Stomach (tissue), 4 donors: ENCODE measurements at regions not wholly inside any gene's neighbourhood (a gene's known extent, or its start where the extent isn't known, plus 50 kb on each side); places are given as distances from the start of the nearest gene placed in this dataset.

Experiments used
- EP300 ChIP-seq: sonication (generic); formaldehyde crosslinking; IDR thresholded peaks from one replicate; pipeline ENCODE4 v1.6.1; 2017; ENCODE audit warnings: antibody characterized with exemption
- POLR2AphosphoS5 ChIP-seq, 3 donors: sonication (generic); formaldehyde crosslinking; IDR thresholded peaks; one replicate each; pipeline ENCODE4 v1.6.1; 2016; ENCODE audit warnings: antibody characterized with exemption in 3 of 3
- TF ChIP-seq, protein P1 (sequence below), 7 experiments: fragments of 450-650 bp in 4 of 7; fragments of 200-600 bp in 3 of 7; sonication (generic) in 3 of 7; IDR thresholded peaks; one replicate each; pipeline ENCODE4 v1.5.1; 2016 to 2019; ENCODE audit warnings: antibody characterized with exemption in 7 of 7, control low read depth in 2 of 7, mild to moderate bottlenecking in 1 of 7

DNA sequence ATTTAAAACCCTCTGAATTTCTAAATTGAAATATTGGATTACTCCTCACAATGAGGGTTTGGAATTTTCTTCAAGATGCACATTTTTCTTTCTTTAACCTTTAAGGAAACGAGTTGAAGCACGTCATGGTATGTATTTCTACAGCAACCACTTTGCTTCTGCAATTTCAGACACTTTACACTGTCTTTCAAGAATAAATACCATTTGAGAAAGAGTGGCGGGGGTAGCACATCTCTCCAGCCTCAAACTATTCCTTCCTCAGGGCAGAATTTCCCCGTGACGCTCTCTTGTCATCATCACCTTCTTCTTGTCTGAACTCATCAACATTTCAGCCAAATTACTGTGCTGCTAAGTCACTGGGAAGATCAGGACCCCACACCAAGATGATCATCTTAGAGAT is 1073.4 kb downstream of the EFNB2 start:
- TF ChIP-seq, protein P1, sequence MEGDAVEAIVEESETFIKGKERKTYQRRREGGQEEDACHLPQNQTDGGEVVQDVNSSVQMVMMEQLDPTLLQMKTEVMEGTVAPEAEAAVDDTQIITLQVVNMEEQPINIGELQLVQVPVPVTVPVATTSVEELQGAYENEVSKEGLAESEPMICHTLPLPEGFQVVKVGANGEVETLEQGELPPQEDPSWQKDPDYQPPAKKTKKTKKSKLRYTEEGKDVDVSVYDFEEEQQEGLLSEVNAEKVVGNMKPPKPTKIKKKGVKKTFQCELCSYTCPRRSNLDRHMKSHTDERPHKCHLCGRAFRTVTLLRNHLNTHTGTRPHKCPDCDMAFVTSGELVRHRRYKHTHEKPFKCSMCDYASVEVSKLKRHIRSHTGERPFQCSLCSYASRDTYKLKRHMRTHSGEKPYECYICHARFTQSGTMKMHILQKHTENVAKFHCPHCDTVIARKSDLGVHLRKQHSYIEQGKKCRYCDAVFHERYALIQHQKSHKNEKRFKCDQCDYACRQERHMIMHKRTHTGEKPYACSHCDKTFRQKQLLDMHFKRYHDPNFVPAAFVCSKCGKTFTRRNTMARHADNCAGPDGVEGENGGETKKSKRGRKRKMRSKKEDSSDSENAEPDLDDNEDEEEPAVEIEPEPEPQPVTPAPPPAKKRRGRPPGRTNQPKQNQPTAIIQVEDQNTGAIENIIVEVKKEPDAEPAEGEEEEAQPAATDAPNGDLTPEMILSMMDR (IDR thresholded peaks at IDR 0.05) = no peak
- TF ChIP-seq POLR2AphosphoS5 (IDR thresholded peaks at IDR 0.05) (no peak), EP300 (no peak)
